ENCODE measurements at regions not wholly inside any gene's neighbourhood (a gene's known extent, or its start where the extent isn't known, plus 50 kb on each side); places are given as distances from the start of the nearest gene placed in this dataset.

GRCh38 chr18:54718408-54718773, 109.9 kb upstream of the RAB27B start:
- TF ChIP-seq CTCF (IDR thresholded peaks at IDR 0.05; ENCODE audit: low read depth, low read length, missing input control) = no peak
- TF ChIP-seq TAF1 (conservative IDR thresholded peaks at IDR 0.05) = no peak
- no peak for TF ChIP-seq RAD21 (IDR thresholded peaks at IDR 0.05)
- no peak for TF ChIP-seq ATF3 (IDR thresholded peaks at IDR 0.05)
- no peak for TF ChIP-seq JUND (IDR thresholded peaks at IDR 0.05)
- TF ChIP-seq GABPA (IDR thresholded peaks at IDR 0.05 in 1 of 2, conservative IDR thresholded peaks at IDR 0.05 in 1 of 2) = no peak
- no peak for TF ChIP-seq YY1 (IDR thresholded peaks at IDR 0.05)
- TF ChIP-seq EGR1 (IDR thresholded peaks at IDR 0.05; ENCODE audit: low read depth in 2 of 2) = no peak
- TF ChIP-seq MAX (IDR thresholded peaks at IDR 0.05) = no peak
- no peak for TF ChIP-seq HNF4A (conservative IDR thresholded peaks at IDR 0.05)
- no peak for TF ChIP-seq SP1 (IDR thresholded peaks at IDR 0.05)
- no peak for TF ChIP-seq FOXA1 (IDR thresholded peaks at IDR 0.05)
- TF ChIP-seq REST (IDR thresholded peaks at IDR 0.05) = no peak
- no peak for TF ChIP-seq RXRA (IDR thresholded peaks at IDR 0.05)

All from liver (tissue), 3 donors.